ENCODE measurements at regions not wholly inside any gene's neighbourhood (a gene's known extent, or its start where the extent isn't known, plus 50 kb on each side); places are given as distances from the start of the nearest gene placed in this dataset.

- DNase-seq (ENCODE audit: low read depth) = no peak
Observed at GRCh38 chr3:110533089-110533488, 538.5 kb upstream of the NECTIN3 start.

GRCh38 chr3:110542552-110543150 is 529.0 kb upstream of the NECTIN3 start:
- DNase-seq (ENCODE audit: low read depth) = no peak

DNA sequence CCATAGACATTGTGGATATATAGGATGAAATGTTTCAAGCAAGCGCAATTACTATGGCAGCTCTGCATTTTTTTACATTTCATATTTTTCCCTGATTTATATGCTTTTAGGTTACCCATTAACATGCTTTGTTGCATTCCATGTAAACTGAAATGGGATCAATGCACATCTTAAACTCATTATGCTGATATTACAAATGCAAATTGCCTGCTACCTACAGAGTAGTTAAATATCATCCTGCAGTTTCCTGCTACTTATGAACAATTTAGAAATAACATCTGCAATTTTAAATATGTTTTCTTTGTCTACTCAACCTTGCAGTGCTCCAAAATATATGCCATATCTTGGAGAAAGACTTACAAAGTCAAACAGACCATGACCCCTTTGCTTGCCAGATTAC is 526.9 kb upstream of the NECTIN3 start:
- no peak for DNase-seq (ENCODE audit: low read depth)

GRCh38 chr3:110550511-110550910 is 521.1 kb upstream of the NECTIN3 start:
- DNase-seq (ENCODE audit: low read depth) = no peak

DNA sequence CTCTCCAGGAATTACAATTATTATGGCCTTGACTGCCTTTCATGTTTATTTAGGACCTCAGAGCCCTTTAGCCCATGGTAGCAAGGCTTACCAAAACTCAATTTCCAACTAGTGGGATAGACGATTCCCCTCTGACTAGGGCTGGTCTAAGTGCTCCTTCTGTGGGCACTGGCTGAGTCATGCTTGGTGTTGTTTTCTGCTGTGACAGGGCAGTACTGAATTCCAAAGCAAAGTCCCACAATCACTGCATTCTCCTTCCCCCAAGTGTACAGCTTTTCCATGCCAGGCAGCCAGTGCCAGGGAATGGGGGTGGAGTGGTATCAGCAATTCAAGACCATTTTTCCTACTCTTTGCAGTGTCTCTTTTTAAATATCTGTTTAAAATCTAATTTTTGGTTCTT is 509.0 kb upstream of the NECTIN3 start:
- no peak for DNase-seq (ENCODE audit: low read depth)

DNA sequence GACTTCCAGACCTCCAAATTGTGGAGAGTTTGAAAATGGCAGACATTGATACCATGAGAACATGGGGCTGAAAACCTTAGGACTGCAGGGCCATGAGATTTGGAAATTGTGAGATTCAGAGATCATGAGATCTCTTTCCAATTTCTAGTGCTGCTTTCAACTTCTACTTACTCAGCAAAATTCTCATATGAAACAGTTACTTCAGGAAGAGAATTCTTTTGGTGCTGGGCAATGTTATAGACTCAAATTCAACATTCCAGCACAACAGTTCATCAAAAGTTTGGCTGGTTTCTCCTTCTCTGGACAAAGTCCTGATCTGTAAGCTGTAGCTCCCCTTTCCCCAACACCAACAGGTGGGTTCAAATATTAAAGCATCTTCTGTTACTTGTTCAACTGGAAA is 506.9 kb upstream of the NECTIN3 start:
- no peak for DNase-seq (ENCODE audit: low read depth)

GRCh38 chr3:110567029-110567428 is 504.6 kb upstream of the NECTIN3 start:
- no peak for DNase-seq (ENCODE audit: low read depth)

DNA sequence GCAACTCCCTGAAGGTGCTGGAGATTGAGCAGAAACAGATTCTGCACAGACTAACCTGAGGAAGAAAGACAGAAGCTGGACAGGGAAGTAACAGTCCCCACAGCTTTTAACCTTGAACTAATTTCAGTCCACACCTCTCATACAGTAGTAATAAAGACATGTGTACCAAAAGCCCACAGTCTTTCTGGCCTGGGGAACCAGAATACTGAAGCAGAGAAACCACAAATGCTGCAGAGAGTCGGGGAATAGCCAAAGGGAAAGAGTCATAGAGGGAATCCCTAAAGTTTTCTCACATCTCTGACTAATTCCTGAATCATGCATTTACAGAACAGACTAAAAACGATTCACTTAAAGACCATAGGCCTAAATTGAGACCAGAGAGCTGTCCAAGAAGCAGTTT is 503.4 kb upstream of the NECTIN3 start:
- no peak for DNase-seq (ENCODE audit: low read depth)

- DNase-seq (ENCODE audit: low read depth) = no peak
Observed at GRCh38 chr3:110569073-110569472, 502.5 kb upstream of the NECTIN3 start.

GRCh38 chr3:110575702-110576101 is 495.9 kb upstream of the NECTIN3 start:
- no peak for DNase-seq (ENCODE audit: low read depth)

DNA sequence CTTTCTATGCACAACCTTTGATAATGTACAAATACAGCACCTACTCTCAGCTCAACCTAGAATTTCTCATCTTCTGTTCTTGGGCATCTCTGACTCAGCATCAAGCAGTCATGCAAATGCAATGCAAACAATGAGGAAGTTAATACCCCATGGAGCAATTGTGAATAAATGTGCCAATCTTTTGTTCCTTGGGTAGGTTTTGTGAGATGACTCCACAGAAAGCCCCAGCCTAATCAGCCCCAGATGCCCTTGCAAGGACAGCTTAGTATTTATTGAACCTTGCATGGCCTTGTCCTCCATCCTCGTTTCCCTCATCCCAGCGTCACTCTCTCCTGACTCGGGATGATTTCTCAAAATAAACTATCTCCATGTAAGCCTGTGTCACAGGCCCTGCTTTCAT is 494.7 kb upstream of the NECTIN3 start:
- DNase-seq (ENCODE audit: low read depth) = no peak

DNA sequence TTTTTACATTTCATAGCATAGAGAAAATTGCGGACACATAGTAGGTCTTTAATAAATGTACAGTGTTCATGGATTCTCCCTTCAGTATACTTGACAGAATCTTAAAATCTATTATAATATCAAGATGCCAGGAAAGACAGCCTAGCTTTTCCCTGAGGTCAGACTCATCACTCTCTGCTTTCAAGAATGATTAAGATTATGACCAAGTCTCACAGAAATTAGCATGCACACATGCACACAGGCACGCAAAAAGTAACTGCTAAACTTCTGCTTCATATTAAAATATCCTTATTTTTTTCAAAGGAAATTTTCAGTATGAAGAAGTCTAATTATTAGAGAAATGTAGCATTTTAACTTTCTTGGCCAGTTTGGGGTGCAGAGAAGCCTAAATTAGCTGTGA is 493.8 kb upstream of the NECTIN3 start:
- DNase-seq (ENCODE audit: low read depth) = no peak

DNA sequence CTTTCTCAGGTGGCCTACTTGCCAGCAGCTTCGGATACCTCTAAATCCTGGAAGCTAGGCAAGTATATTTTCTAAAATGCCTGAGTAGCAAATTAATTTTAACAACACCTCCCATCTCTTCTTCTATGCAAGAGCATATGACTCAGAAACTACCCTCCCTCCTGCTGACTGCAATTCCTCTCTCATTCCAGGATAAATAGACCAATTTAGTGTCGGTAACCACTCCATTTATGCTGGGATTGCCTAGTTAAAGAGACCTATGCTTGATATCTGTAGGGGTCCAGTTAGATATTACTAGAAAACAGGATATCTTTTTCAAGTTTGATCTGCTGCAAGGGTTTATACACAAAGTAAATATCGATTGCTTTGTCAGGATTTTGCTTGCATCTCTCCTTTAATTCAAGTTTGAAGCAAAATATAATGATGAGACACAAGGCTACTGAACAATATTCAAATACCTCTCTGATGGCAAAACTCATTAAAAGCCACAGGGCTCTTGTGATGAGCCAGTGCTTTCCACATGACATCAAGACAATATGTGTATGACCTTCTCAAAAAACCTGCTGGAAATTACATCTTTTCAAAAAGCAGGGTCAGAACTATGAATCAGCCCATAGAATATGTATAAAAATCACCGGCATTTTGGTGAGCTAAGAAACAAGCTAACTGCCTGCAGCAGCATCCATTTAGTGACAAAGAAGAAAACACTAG is 491.6 kb upstream of the NECTIN3 start:
- no peak for DNase-seq (ENCODE audit: low read depth)

DNA sequence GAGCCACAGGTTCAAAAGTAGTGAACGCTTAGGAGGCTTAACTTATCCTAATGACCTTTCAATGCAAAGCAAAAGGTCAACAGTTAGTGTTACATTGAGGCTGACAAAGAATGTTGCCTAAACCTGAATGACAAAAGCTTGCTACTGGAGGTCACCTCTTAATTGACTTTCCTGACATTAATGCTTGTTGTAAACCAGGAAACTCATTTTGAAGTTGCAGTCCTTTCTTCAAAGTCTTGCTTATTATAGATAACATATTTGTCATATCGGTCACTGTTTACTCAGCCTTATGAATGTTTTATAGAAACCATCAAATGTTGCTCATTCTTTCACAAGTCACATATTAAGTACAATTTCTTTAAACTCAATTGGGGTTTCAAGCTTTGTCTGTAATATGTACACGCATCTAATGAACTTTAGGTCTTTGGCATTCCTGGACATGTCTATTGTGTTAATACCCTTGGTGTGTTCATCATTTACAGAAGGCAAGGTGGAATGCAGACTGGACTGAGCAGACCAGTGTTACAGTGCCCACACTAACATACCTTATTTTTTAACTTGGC is 488.2 kb upstream of the NECTIN3 start:
- DNase-seq (ENCODE audit: low read depth) = no peak

DNA sequence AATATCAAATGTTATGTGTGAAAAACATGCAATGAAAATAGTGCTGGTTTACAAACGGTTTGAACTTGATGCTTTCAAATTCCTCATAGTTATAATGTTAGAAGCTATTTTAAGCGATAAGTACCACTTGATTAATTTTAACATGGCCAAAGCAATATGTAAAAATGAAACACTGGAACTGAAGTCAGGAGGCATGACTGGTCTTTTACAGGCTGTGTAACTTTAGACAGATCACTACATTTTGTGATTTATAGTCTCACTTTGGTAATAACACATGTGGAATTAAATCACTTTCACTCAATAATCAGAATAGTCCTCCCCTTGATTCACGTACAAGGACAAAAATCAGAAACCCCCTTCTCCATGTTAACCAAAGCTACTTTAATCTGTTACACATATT is 482.7 kb upstream of the NECTIN3 start:
- no peak for DNase-seq (ENCODE audit: low read depth)

- DNase-seq (ENCODE audit: low read depth) = no peak
Observed at GRCh38 chr3:110589341-110589740, 482.3 kb upstream of the NECTIN3 start.

- DNase-seq (ENCODE audit: low read depth) = no peak
Observed at GRCh38 chr3:110593749-110594148, 477.9 kb upstream of the NECTIN3 start.

- DNase-seq (ENCODE audit: low read depth) = no peak
Observed at GRCh38 chr3:110598847-110599490, 472.6 kb upstream of the NECTIN3 start.

DNA sequence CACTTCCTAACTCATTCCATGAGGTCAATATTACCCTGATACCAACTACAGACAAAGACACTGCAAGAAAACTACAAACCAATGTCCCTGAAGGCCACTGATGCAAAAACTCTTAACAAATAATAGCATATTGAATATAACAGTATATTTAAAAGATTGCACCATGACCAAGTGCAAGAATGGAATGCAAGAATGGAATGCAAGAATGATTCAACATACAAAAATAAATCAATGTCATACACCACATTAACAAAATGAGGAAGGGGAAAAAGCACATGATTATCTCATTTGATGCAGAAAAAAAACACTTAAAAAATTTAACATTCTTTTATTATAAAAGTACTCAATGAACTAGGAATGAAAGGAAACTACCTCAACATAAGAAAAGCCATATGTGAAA is 463.1 kb upstream of the NECTIN3 start:
- no peak for DNase-seq (ENCODE audit: low read depth)

- DNase-seq (ENCODE audit: low read depth) = no peak
Observed at GRCh38 chr3:110612045-110612444, 459.6 kb upstream of the NECTIN3 start.

GRCh38 chr3:110614186-110614585 is 457.4 kb upstream of the NECTIN3 start:
- no peak for DNase-seq (ENCODE audit: low read depth)

DNA sequence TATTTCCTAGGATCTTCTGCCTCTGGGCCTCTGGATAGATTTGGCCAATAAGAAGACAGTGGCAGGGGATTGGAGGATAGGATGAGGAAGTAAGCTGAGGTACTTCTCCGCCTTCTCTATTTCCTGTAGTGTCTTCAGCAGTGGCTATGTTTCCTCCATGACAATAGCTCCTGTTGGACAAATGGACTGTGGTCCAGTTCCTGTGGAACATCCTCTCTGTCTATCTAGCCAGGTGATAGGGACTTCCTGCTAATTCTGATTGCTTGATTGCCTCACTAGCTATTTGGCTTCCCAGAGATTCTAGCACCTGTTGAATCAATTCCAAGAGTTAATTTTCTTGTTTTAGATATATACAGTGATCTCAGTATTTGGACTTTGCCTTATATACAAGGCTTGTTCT is 456.2 kb upstream of the NECTIN3 start:
- no peak for DNase-seq (ENCODE audit: low read depth)

- no peak for DNase-seq (ENCODE audit: low read depth)
Observed at GRCh38 chr3:110618512-110619226, 452.9 kb upstream of the NECTIN3 start.
